ENCODE measurements at regions not wholly inside any gene's neighbourhood (a gene's known extent, or its start where the extent isn't known, plus 50 kb on each side); places are given as distances from the start of the nearest gene placed in this dataset.

DNA sequence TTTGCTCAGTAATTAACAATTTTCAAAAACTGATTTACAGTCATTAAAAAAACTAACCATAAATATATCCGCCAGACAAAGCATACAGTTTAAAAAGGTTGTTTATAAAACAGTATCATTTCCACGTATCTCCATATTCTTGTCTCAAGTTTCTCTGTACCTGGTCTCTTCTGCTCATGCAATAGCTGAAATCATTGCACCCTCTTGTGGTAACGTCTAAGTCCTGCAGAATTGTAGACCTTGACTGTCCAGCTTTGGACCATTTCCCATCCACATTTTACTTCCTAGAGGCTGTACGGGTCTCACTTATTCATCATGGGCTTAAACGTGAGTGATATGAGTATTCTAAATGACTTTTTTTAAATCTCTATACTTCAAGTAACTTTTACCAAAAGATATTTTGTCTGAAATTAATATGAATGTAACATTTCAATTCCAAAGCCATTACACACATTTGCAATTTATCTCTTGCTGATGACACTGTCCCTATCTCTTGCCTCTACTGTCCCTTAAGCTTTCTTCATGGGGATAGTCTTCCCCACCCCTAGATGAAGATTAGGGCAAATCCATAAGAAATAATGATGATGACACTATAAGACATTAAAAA is 118.5 kb downstream of the BTC start:
- peak in 1 of 2 donors; percentile 2 for DNase-seq (ENCODE audit: low read depth in 1 of 2, low spot score in 1 of 2)

DNA sequence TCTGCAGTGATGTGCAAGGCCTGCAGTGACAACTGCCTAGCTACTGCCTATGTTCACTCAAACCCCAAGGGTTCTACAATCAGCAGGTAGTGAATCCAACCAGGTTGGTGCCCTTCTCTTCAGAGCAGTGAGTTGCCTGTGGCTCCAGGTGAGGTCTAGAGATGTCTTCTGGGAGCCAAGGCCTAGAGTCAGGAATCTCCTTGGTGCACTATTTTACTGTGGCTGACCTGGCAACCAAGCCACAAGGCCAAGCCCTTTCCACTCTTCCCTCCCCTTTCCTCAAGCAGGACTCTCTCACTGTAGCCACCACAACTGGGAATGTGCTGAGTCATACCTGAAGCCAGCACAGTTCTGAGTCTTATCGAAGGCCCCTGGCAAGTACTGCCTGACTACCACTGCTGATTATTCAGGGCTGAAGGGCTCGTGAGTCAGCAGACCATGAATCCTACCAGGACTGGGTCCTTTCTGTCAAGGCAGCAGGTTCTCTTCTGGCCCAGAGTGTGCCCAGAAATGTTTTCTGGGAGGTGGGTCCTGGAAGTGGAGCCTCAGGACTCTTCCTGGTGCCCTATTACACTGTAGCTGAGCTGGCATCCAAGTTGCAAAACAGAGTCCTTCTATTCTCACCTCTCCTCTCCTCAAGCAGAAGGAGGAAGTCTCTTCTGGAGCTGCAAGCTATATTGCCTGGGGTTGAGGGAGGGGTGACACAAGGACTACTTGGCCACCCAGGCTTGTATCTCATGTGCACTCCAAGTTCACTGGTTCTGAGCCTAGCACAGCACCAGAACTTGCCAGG is 111.6 kb downstream of the BTC start:
- no peak for DNase-seq (ENCODE audit: low read depth in 1 of 2, low spot score in 1 of 2)

DNA sequence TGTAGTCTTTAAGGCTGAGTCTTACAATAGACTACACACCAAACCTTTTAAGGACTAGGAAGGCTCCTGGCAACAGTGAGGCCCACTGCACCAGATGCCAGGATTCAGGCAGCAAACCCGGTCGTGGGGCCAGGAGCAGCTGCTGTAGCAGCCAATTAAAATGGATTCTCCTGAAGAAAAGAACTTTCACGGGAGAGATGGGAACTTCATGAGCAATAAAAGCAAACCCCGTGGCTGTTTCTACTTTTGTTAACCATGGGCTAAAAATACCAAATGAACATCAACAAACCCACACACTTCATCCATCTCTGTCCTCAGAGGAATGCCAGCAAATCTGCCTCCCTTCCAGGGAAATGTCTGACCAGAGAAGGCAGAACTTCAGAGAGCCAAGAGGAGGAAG is 101.4 kb downstream of the BTC start:
- no peak for DNase-seq (ENCODE audit: low read depth in 1 of 2, low spot score in 1 of 2)
